ENCODE measurements at regions not wholly inside any gene's neighbourhood (a gene's known extent, or its start where the extent isn't known, plus 50 kb on each side); places are given as distances from the start of the nearest gene placed in this dataset.

DNA sequence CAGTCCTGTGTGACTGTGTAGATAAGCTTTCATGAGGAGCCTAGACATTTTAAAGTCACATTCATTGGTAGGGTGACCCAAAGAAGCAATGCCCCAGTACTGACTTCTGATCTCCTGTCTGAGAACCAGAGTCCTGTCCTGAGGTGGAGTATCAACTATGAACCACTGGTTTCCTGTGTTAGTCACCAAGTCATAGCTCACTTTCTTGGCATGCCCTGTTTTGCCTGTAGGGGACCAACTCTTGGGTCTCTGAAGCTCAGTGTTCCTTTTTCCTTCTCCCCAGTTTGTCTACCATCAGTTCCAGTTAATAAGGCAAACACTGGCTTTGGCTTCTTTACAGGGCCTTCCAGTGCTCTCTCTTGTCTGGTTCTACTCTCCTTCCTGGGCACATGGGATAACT, 97.4 kb downstream of the C12orf75 start:
- Histone ChIP-seq H2AK5ac (ENCODE audit: low read length) (no peak overlapping the region), H3K23ac (ENCODE audit: low read length) (no peak overlapping the region)

DNA sequence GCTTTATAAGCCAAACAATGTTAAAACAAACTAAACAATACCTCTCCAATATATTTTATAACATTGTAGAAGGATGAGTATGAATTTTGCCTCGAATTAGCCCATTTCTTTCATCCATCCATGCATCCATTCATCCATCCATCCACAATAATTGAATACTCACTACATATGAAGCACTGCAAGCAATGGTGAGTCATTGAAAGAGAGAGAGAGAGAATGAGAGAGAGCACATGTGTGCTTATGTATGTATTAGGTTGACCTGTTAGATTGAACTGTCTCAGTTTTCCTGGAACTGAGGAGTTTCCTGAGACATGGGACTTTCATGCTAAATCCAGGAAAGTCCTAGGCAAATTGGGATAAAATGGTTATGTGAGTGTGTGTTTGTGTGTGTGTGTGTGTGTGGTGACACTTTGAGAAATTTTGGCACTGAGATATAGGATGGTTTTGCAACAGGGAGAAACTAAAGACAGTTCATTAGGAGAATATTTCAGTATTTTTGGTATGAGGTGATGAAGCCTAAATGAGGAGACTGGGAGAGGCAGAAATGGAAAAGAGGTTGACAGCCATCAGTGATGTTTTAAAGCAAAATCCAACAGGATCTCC, 98.4 kb downstream of the C12orf75 start:
- Histone ChIP-seq H3K36me3 (ENCODE audit: control insufficient read depth in 1 of 2, insufficient read depth in 2 of 2, low read length in 2 of 2) (no peaks in the 10 kb centered on the region), H3K14ac (ENCODE audit: low read length) (no peak overlapping the region), H3K9ac (ENCODE audit: low read length) (no peak overlapping the region), H3K79me2 (ENCODE audit: control insufficient read depth, insufficient read depth, low read length, poor library complexity) (no peaks in the 10 kb centered on the region), H3K23ac (ENCODE audit: low read length) (no peak overlapping the region), H3K9me3 (ENCODE audit: insufficient read depth, low read depth, low read length) (peaks cover 2% of the 10 kb centered on the region), H3K18ac (ENCODE audit: low read length) (no peak overlapping the region), H3K27ac (ENCODE audit: low read depth, low read length) (no peak overlapping the region), H2BK12ac (ENCODE audit: low read length) (no peak overlapping the region), H2BK5ac (ENCODE audit: low read depth, low read length, poor library complexity) (no peak overlapping the region), H4K12ac (ENCODE audit: low read depth, low read length) (no peak overlapping the region), H4K8ac (ENCODE audit: low read depth, low read length) (no peak overlapping the region), H2AK5ac (ENCODE audit: low read length) (no peak overlapping the region), H3K27me3 (ENCODE audit: insufficient read depth, low read length) (no peaks in the 10 kb centered on the region), H3K4me1 (ENCODE audit: control insufficient read depth in 1 of 2, insufficient read depth in 2 of 2, low read length in 2 of 2) (peaks cover 0 to 3% of the 10 kb centered on the region in 2 experiments), H2AFZ (ENCODE audit: insufficient read depth, low read length, poor library complexity) (no peak overlapping the region), H4K91ac (ENCODE audit: low read depth, low read length) (no peak overlapping the region), H2BK120ac (ENCODE audit: insufficient read depth, low read length, poor library complexity) (no peak overlapping the region), H3K4me3 (ENCODE audit: low read depth, low read length) (no peak overlapping the region), H3K79me1 (ENCODE audit: low read length) (peaks cover 3% of the 10 kb centered on the region), H3K4me2 (ENCODE audit: low read length) (no peak overlapping the region), H3K4ac (ENCODE audit: low read depth, low read length) (no peak overlapping the region)
- WGBS (ENCODE audit: extremely low coverage, insufficient coverage, insufficient read length) = no CpG with 5 or more reads among the region's 1 CpG
- DNase-seq = no peak

More for the DNA sequence above, 97.4 kb downstream of the C12orf75 start:
- Histone ChIP-seq H3K79me2 (ENCODE audit: control insufficient read depth, insufficient read depth, low read length, poor library complexity) (no peaks in the 10 kb centered on the region), H3K79me1 (ENCODE audit: low read length) (peaks cover 4% of the 10 kb centered on the region), H3K4me1 (ENCODE audit: control insufficient read depth in 1 of 2, insufficient read depth in 2 of 2, low read length in 2 of 2) (peaks cover 0 to 3% of the 10 kb centered on the region in 2 experiments), H3K27me3 (ENCODE audit: insufficient read depth, low read length) (no peaks in the 10 kb centered on the region), H4K12ac (ENCODE audit: low read depth, low read length) (no peak overlapping the region), H2BK5ac (ENCODE audit: low read depth, low read length, poor library complexity) (no peak overlapping the region), H3K4me3 (ENCODE audit: low read depth, low read length) (no peak overlapping the region), H4K91ac (ENCODE audit: low read depth, low read length) (no peak overlapping the region), H2BK12ac (ENCODE audit: low read length) (no peak overlapping the region), H3K18ac (ENCODE audit: low read length) (no peak overlapping the region), H3K14ac (ENCODE audit: low read length) (no peak overlapping the region), H2BK120ac (ENCODE audit: insufficient read depth, low read length, poor library complexity) (no peak overlapping the region), H3K4me2 (ENCODE audit: low read length) (no peak overlapping the region), H4K8ac (ENCODE audit: low read depth, low read length) (no peak overlapping the region), H3K4ac (ENCODE audit: low read depth, low read length) (no peak overlapping the region), H3K36me3 (ENCODE audit: control insufficient read depth in 1 of 2, insufficient read depth in 2 of 2, low read length in 2 of 2) (no peaks in the 10 kb centered on the region), H3K9me3 (ENCODE audit: insufficient read depth, low read depth, low read length) (peaks cover 2% of the 10 kb centered on the region), H2AFZ (ENCODE audit: insufficient read depth, low read length, poor library complexity) (no peak overlapping the region), H3K9ac (ENCODE audit: low read length) (no peak overlapping the region), H3K27ac (ENCODE audit: low read depth, low read length) (no peak overlapping the region)
- DNase-seq = no peak

DNA sequence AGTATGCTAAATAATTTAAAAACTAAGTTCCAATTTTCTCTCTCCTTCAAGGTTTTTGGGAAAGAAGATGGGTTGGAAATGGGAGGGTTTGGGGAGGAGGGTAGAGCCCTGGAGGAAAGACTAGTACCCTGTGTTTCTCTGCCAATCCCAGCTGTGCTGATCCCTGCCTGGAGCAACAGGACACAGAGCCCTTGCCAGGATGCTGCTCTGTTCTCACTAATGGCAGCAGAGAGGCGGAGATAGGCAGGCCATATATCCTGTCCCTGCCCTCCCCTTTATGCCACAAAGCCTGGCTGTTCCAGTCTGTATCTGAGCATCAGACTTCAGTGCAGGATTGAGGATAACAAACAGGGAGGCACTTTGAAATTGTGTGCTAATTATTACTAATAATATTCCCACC, 99.0 kb downstream of the C12orf75 start:
- Histone ChIP-seq H4K91ac (ENCODE audit: low read depth, low read length) (no peak overlapping the region), H3K79me2 (ENCODE audit: control insufficient read depth, insufficient read depth, low read length, poor library complexity) (no peaks in the 10 kb centered on the region), H3K27ac (ENCODE audit: low read depth, low read length) (no peak overlapping the region), H3K79me1 (ENCODE audit: low read length) (peaks cover 2% of the 10 kb centered on the region), H2AK5ac (ENCODE audit: low read length) (no peak overlapping the region), H2AFZ (ENCODE audit: insufficient read depth, low read length, poor library complexity) (no peak overlapping the region), H2BK120ac (ENCODE audit: insufficient read depth, low read length, poor library complexity) (no peak overlapping the region), H3K4me3 (ENCODE audit: low read depth, low read length) (no peak overlapping the region), H4K8ac (ENCODE audit: low read depth, low read length) (no peak overlapping the region), H3K14ac (ENCODE audit: low read length) (no peak overlapping the region), H2BK5ac (ENCODE audit: low read depth, low read length, poor library complexity) (no peak overlapping the region), H3K23ac (ENCODE audit: low read length) (no peak overlapping the region), H4K12ac (ENCODE audit: low read depth, low read length) (no peak overlapping the region), H2BK12ac (ENCODE audit: low read length) (no peak overlapping the region), H3K18ac (ENCODE audit: low read length) (no peak overlapping the region), H3K9me3 (ENCODE audit: insufficient read depth, low read depth, low read length) (peaks cover 5% of the 10 kb centered on the region), H3K4me1 (ENCODE audit: control insufficient read depth in 1 of 2, insufficient read depth in 2 of 2, low read length in 2 of 2) (peaks cover 0 to 3% of the 10 kb centered on the region in 2 experiments), H3K4ac (ENCODE audit: low read depth, low read length) (no peak overlapping the region), H3K36me3 (ENCODE audit: control insufficient read depth in 1 of 2, insufficient read depth in 2 of 2, low read length in 2 of 2) (no peaks in the 10 kb centered on the region), H3K9ac (ENCODE audit: low read length) (no peak overlapping the region), H3K4me2 (ENCODE audit: low read length) (no peak overlapping the region), H3K27me3 (ENCODE audit: insufficient read depth, low read length) (no peaks in the 10 kb centered on the region)
- no CpG with 5 or more reads among the region's 1 CpG for WGBS (ENCODE audit: extremely low coverage, insufficient coverage, insufficient read length)
- no peak for DNase-seq

DNA sequence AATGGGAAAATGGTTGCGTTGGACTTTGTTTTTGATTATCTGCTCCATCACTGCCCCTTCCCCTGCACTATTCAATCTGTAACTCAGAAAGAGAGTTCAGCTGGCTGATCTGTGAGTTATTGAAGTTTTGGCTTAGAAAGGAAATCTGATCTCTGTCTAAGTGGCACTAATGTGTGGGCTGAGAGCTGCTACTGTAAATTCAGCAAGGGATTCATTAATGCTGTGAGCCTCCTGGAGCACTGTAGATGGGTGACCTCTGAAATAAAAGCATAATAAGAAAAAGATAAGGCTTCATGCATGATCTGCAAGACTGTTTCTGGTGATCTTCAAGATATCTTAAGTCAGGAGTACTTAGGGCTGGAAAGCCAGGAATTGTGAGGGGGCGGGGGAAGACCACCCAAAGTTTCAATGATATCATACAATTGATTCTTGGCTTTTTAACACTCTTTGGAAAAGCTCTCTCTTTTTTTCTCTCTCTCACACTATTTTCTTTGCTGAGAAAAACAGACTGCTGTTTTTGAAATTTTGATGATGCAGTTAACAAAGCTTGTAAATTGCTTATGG, 101.1 kb downstream of the C12orf75 start:
- H3K4ac ChIP-seq (ENCODE audit: low read depth, low read length) = no peak overlapping the region
- no peak overlapping the region for H4K91ac ChIP-seq (ENCODE audit: low read depth, low read length)
- H3K23ac ChIP-seq (ENCODE audit: low read length) = no peak overlapping the region
- H2BK12ac ChIP-seq (ENCODE audit: low read length) = no peak overlapping the region
- no peak overlapping the region for H2AFZ ChIP-seq (ENCODE audit: insufficient read depth, low read length, poor library complexity)
- no peak overlapping the region for H4K12ac ChIP-seq (ENCODE audit: low read depth, low read length)
- no peak overlapping the region for H2BK5ac ChIP-seq (ENCODE audit: low read depth, low read length, poor library complexity)
- H3K4me3 ChIP-seq (ENCODE audit: low read depth, low read length) = no peak overlapping the region
- no peaks in the 10 kb centered on the region for H3K4me1 ChIP-seq (ENCODE audit: control insufficient read depth in 1 of 2, insufficient read depth in 2 of 2, low read length in 2 of 2)
- no peak overlapping the region for H2AK5ac ChIP-seq (ENCODE audit: low read length)
- H3K27ac ChIP-seq (ENCODE audit: low read depth, low read length) = no peak overlapping the region
- no peak overlapping the region for H2BK120ac ChIP-seq (ENCODE audit: insufficient read depth, low read length, poor library complexity)
- no peak overlapping the region for H3K9ac ChIP-seq (ENCODE audit: low read length)
- H4K8ac ChIP-seq (ENCODE audit: low read depth, low read length) = no peak overlapping the region
- peaks cover 5% of the 10 kb centered on the region for H3K9me3 ChIP-seq (ENCODE audit: insufficient read depth, low read depth, low read length)
- no peak for DNase-seq
- H3K4me2 ChIP-seq (ENCODE audit: low read length) = no peak overlapping the region
- no peak overlapping the region for H3K18ac ChIP-seq (ENCODE audit: low read length)
- H3K36me3 ChIP-seq (ENCODE audit: control insufficient read depth in 1 of 2, insufficient read depth in 2 of 2, low read length in 2 of 2) = no peaks in the 10 kb centered on the region
- WGBS (ENCODE audit: extremely low coverage, insufficient coverage, insufficient read length) = no CpG with 5 or more reads among the region's 2 CpGs
- H3K14ac ChIP-seq (ENCODE audit: low read length) = no peak overlapping the region
- H3K27me3 ChIP-seq (ENCODE audit: insufficient read depth, low read length) = no peaks in the 10 kb centered on the region
- no peaks in the 10 kb centered on the region for H3K79me2 ChIP-seq (ENCODE audit: control insufficient read depth, insufficient read depth, low read length, poor library complexity)
- H3K79me1 ChIP-seq (ENCODE audit: low read length) = no peaks in the 10 kb centered on the region
